ENCODE measurements at regions not wholly inside any gene's neighbourhood (a gene's known extent, or its start where the extent isn't known, plus 50 kb on each side); places are given as distances from the start of the nearest gene placed in this dataset.

DNA sequence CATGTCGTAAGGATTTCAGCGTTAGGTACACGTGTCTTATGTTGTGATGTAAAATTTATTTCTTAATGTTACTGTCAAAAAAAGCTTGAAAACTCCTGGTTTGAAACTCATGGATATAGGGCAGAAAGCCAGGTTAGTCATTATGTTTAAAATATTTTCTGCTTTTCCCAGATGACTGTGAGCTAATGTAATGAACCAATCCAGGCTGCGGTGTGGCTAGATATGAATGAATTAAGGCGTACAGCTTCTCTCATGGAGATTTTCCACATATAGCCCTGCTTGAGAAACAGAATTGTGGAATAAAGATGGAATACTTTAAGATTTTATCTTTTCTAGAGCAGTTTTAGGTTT, 80.3 kb upstream of the STMND1 start:
- H3K9me3 Mint-ChIP-seq: peaks cover 9 to 17% of the 10 kb centered on the region in 2 experiments
- no CpG with 5 or more reads among the region's 5 CpGs for WGBS (ENCODE audit: extremely low coverage, insufficient read length, low lambda C conversion rate)
- no peak overlapping the region for H2AFZ ChIP-seq (ENCODE audit: low read length)

More for the DNA sequence above, 80.3 kb upstream of the STMND1 start:
- no peak overlapping the region for H3K27ac ChIP-seq (ENCODE audit: insufficient read length, low read depth, low read length)
- no peak overlapping the region for H2BK5ac ChIP-seq (ENCODE audit: insufficient read length, low read length)
- no peak overlapping the region for H3K56ac ChIP-seq (ENCODE audit: insufficient read length, low read depth, low read length)
- no peak overlapping the region for H4K91ac ChIP-seq (ENCODE audit: insufficient read length, low read depth, low read length)
- Mint-ChIP-seq H3K27ac (no peak overlapping the region), H3K27me3 (ENCODE audit: low read depth) (no peaks in the 10 kb centered on the region), H3K4me3 (no peak overlapping the region), H3K4me1 (peaks cover 10 to 16% of the 10 kb centered on the region in 2 experiments), H3K36me3 (ENCODE audit: insufficient read depth in 1 of 3, low read depth in 3 of 3) (peaks cover 2 to 13% (median 3%) of the 10 kb centered on the region in 3 experiments; a peak in 6 of 7 replicates)
- no peak overlapping the region for H4K8ac ChIP-seq (replicated peaks; ENCODE audit: insufficient read length, low read depth, low read length)
- no peak overlapping the region for H2BK20ac ChIP-seq (ENCODE audit: low read depth, low read length, poor library complexity, severe bottlenecking)
- DNase-seq: no peak
- no peak overlapping the region for H2AK5ac ChIP-seq (ENCODE audit: insufficient read length, low read length)
- no peaks in the 10 kb centered on the region for H4K20me1 ChIP-seq (ENCODE audit: control insufficient read depth, insufficient read depth, insufficient read length)
- no peak overlapping the region for H3K23ac ChIP-seq (ENCODE audit: insufficient read length, low read depth, low read length)
- H2BK15ac ChIP-seq (ENCODE audit: low read depth, low read length): no peak overlapping the region
- H3K79me2 ChIP-seq (ENCODE audit: insufficient read depth, low read length): no peaks in the 10 kb centered on the region
- no peak overlapping the region for H2BK12ac ChIP-seq (ENCODE audit: insufficient read length, low read depth, low read length)
- no peaks in the 10 kb centered on the region for H3K9me3 ChIP-seq (ENCODE audit: control insufficient read depth, low read depth, low read length)
- peaks cover 3% of the 10 kb centered on the region for H3K23me2 ChIP-seq (ENCODE audit: insufficient read length, low read depth, low read length, poor library complexity, severe bottlenecking)
- no peak overlapping the region for H3K18ac ChIP-seq (ENCODE audit: insufficient read length, low read depth, low read length)
- no peak overlapping the region for H3K4me2 ChIP-seq (ENCODE audit: insufficient read depth, insufficient read length, low read length)
- H3K79me1 ChIP-seq (ENCODE audit: insufficient read depth, low read depth, low read length, poor library complexity, severe bottlenecking): no peaks in the 10 kb centered on the region
- TF ChIP-seq, protein P1, sequence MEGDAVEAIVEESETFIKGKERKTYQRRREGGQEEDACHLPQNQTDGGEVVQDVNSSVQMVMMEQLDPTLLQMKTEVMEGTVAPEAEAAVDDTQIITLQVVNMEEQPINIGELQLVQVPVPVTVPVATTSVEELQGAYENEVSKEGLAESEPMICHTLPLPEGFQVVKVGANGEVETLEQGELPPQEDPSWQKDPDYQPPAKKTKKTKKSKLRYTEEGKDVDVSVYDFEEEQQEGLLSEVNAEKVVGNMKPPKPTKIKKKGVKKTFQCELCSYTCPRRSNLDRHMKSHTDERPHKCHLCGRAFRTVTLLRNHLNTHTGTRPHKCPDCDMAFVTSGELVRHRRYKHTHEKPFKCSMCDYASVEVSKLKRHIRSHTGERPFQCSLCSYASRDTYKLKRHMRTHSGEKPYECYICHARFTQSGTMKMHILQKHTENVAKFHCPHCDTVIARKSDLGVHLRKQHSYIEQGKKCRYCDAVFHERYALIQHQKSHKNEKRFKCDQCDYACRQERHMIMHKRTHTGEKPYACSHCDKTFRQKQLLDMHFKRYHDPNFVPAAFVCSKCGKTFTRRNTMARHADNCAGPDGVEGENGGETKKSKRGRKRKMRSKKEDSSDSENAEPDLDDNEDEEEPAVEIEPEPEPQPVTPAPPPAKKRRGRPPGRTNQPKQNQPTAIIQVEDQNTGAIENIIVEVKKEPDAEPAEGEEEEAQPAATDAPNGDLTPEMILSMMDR (conservative IDR thresholded peaks at IDR 0.05): no peak
- no peak overlapping the region for H2BK120ac ChIP-seq (ENCODE audit: low read depth, low read length, poor library complexity, severe bottlenecking)
- no peak overlapping the region for H3T11ph ChIP-seq (ENCODE audit: low read length)
- H3K4me1 ChIP-seq (ENCODE audit: insufficient read depth, low read length): no peaks in the 10 kb centered on the region; the same call in 1 of the 2 replicates
- H3K9ac ChIP-seq (ENCODE audit: extremely low read depth, insufficient read length, low read length): no peak overlapping the region
- no peak overlapping the region for H4K5ac ChIP-seq (ENCODE audit: insufficient read length, low read depth, low read length)
- H3K27me3 ChIP-seq (ENCODE audit: insufficient read depth, low read length): no peaks in the 10 kb centered on the region
- H3K14ac ChIP-seq (ENCODE audit: insufficient read depth, low read length): no peak overlapping the region
- no peak overlapping the region for H3K4ac ChIP-seq (ENCODE audit: low read depth, low read length)
